Heart left ventricle (tissue), 16 donors: ENCODE measurements at regions not wholly inside any gene's neighbourhood (a gene's known extent, or its start where the extent isn't known, plus 50 kb on each side); places are given as distances from the start of the nearest gene placed in this dataset.
A peak's percentile ranks its signal among the peaks of the same experiment; 100 is the strongest.

Experiments used
- ATAC-seq, 4 donors: fragments of 200-7000 bp; cut with Tn5 transposase; one replicate each; pipeline ENCODE4 v1.9.1; 2020 to 2022; ENCODE audit warnings: moderate library complexity in 4 of 4, mild to moderate bottlenecking in 3 of 4, moderate number of reproducible peaks in 1 of 4
- DNase-seq, 5 donors: peaks; one replicate each; pipeline ENCODE4 v3.0.0-alpha.2; 2020
- H3K27ac ChIP-seq, 12 donors: fragments of 200-600 bp; sonication (generic) in 4 of 12; one replicate each; pipeline versions ENCODE4 v1.5.0 to v1.8.0; 2016 to 2022; ENCODE audit warnings: mild to moderate bottlenecking in 2 of 12
- H3K27me3 ChIP-seq, 9 donors: fragments of 200-600 bp; sonication (generic) in 2 of 9; one replicate each; pipeline versions ENCODE4 v1.5.1 to v1.8.0; 2016 to 2022; ENCODE audit warnings: mild to moderate bottlenecking in 3 of 9
- H3K36me3 ChIP-seq, 9 donors: fragments of 200-600 bp; sonication (generic) in 2 of 9; one replicate each; pipeline versions ENCODE4 v1.5.0 to v1.8.0; 2018 to 2022; ENCODE audit warnings: mild to moderate bottlenecking in 2 of 9
- H3K4me1 ChIP-seq, 12 donors: fragments of 200-600 bp; sonication (generic) in 4 of 12; one replicate each; pipeline versions ENCODE4 v1.5.0 to v1.8.0; 2016 to 2022; ENCODE audit warnings: mild to moderate bottlenecking in 3 of 12
- H3K4me3 ChIP-seq, 12 donors: fragments of 200-600 bp; sonication (generic) in 4 of 12; one replicate each; pipeline versions ENCODE4 v1.5.0 to v1.8.0; 2017 to 2022; ENCODE audit warnings: mild to moderate bottlenecking in 9 of 12, moderate library complexity in 4 of 12
- H3K9me3 ChIP-seq, 12 donors: fragments of 200-600 bp; sonication (generic) in 4 of 12; one replicate each; pipeline versions ENCODE4 v1.5.0 to v1.8.0; 2016 to 2022; ENCODE audit warnings: mild to moderate bottlenecking in 1 of 12
- POLR2A ChIP-seq, 2 donors: fragments of 450-650 bp; IDR thresholded peaks; one replicate each; pipeline ENCODE4 v1.6.1; 2017; ENCODE audit warnings: antibody characterized with exemption in 2 of 2, mild to moderate bottlenecking in 2 of 2, moderate library complexity in 2 of 2
- WGBS, 4 donors: extraction: QIAGEN DNeasy Blood & Tissue Kit in 2 of 4; methylation state at CpG; one replicate each; pipeline versions ENCODE4 v1.1.5 to v1.1.7; 2013 to 2018; 5-methylcytosine and 5-hydroxymethylcytosine counted together
- intact Hi-C, 10 donors: fragments of 100-400 bp; cut with DNase I; formaldehyde crosslinking; loops; one replicate each; pipeline versions ENCODE4 v1.11.1 to v1.14.2; 2022
- TF ChIP-seq, protein P1 (sequence below), 12 donors: fragments of 200-600 bp; sonication (generic) in 4 of 12; IDR thresholded peaks; one replicate each; pipeline versions ENCODE4 v1.5.0 to v1.8.0; 2018 to 2022; ENCODE audit warnings: antibody characterized with exemption in 12 of 12, mild to moderate bottlenecking in 5 of 12
- donor health status: ischemic (EF 13 %, LVEDD 7.1; RV severe dilation, severe dysfunction).
- donor health status: healthy with polysubstance abuse.
- donor health status: DM: no; HTN: yes; CAD: no.
- donor health status: DM: no; HTN: no; CAD: no.
- donor health status: ischemic (EF 25% LVEDD 6.9; RV normal size, moderate dysfunction).
- donor health status: ischemic (EF 25% LVEDD 5.7; RV mildly dilated, moderate dysfunction).
- donor health status: healthy.
- donor health status: DM: yes; HTN: yes; CAD: no.
- donor health status: ischemic (EF 35%, LVEDD 5.7; RV mildly dilated, moderate dysfunction).
- donor health status: nonischemic (EF 11% LVEDD 7.7; RV severe dilation, severe dysfunction).
- donor health status: DM: yes; HTN: yes; CAD: no.
- donor health status: PGD.
- donor health status: ischemic (EF 29% LVEDD 5.4; RV normal size, mild dysfunction).
- donor health status: nonischemic (EF 23%, LVEDD 6.1; RV moderate dilation, normal function).

DNA sequence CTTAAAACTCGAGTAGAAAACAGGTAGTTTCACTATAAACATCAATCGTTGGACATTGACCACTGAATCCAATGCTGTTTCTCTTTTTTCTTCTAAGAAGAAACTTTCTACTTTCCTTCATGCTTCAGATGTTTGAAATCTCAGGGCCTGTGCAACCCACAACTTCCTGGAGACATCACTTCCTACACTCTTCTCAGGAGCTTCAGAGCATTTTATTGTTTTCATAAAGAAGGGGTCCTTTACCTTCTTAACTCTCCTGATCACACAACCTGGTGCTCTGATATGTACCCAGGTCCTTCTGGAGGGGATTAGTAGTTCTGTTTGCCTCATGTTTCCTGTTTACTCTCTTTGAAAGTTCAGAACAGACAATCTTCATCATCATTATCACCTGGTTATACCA, 113.0 kb upstream of the VAV3 start:
- Histone ChIP-seq H3K36me3 (no peaks in the 10 kb centered on the region), H3K4me3 (no peak overlapping the region), H3K9me3 (no peaks in the 10 kb centered on the region), H3K27me3 (peaks cover 0 to 8% (median 0%) of the 10 kb centered on the region in 9 donors), H3K4me1 (peaks cover 0 to 27% (median 0%) of the 10 kb centered on the region in 12 donors), H3K27ac (peak overlapping the region in 1 of 12 donors; percentile 19)
- DNase-seq (no peak), ATAC-seq (no peak)
- no peak for TF ChIP-seq POLR2A (IDR thresholded peaks at IDR 0.05)
- TF ChIP-seq, protein P1, sequence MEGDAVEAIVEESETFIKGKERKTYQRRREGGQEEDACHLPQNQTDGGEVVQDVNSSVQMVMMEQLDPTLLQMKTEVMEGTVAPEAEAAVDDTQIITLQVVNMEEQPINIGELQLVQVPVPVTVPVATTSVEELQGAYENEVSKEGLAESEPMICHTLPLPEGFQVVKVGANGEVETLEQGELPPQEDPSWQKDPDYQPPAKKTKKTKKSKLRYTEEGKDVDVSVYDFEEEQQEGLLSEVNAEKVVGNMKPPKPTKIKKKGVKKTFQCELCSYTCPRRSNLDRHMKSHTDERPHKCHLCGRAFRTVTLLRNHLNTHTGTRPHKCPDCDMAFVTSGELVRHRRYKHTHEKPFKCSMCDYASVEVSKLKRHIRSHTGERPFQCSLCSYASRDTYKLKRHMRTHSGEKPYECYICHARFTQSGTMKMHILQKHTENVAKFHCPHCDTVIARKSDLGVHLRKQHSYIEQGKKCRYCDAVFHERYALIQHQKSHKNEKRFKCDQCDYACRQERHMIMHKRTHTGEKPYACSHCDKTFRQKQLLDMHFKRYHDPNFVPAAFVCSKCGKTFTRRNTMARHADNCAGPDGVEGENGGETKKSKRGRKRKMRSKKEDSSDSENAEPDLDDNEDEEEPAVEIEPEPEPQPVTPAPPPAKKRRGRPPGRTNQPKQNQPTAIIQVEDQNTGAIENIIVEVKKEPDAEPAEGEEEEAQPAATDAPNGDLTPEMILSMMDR (IDR thresholded peaks at IDR 0.05): no peak
- intact Hi-C loops: no loop called here
- 70 to 92% (median 86%) methylated on average over 2 of the region's 2 CpGs for WGBS, 4 donors

DNA sequence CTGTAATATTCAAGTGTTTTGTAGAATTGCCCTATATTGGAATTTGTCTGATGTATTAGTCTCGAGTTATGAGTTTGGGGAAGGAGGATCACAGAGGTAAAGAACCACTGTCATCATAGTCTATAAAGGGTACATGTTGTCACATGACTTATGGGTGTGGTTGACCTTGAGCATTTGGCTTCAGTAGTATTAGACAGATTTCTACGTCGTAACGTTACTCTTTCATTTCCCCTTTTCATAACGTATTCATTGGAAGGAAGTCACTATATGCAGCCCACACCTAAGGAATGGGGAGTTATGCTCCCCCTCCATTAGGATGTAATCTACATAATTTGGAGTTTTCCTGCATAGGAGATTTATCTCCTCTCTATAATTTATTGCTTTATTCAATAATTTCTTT, 110.1 kb upstream of the VAV3 start:
- intact Hi-C loops: no loop called here
- Histone ChIP-seq H3K27ac (no peak overlapping the region), H3K9me3 (no peaks in the 10 kb centered on the region), H3K4me3 (no peak overlapping the region), H3K36me3 (no peaks in the 10 kb centered on the region), H3K27me3 (no peaks in the 10 kb centered on the region), H3K4me1 (peaks cover 0 to 31% (median 0%) of the 10 kb centered on the region in 12 donors)
- DNase-seq (no peak), ATAC-seq (peak in 1 of 4 donors; percentile 38)
- 53 to 61% (median 57%) methylated on average over 5 of the region's 5 CpGs for WGBS, 4 donors
- no peak for TF ChIP-seq POLR2A (IDR thresholded peaks at IDR 0.05)
- TF ChIP-seq, protein P1 (IDR thresholded peaks at IDR 0.05): no peak

DNA sequence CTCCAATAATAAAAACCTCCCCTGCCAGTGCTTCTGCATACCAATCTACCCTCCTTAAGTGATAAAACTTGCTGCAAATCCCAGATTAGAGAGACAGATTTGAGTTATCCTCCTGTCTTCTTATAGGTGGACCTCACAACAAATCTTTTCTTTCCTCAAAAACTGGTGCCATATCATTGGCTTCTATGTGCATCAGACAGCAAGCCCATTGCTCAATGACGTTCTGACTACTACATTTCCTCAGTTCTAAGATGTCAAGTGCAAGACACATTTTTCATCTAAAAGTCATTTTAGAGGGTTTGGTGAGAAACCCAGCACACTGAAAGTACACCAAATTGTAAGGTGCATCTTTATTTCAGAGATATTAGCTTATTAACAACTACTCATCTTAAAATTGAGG, 107.8 kb upstream of the VAV3 start:
- WGBS, 4 donors: 45 to 58% (median 50%) methylated on average over 1 of the region's 1 CpG
- DNase-seq (no peak), ATAC-seq (no peak)
- intact Hi-C loops: no loop called here
- Histone ChIP-seq H3K9me3 (no peaks in the 10 kb centered on the region), H3K4me3 (no peak overlapping the region), H3K4me1 (peaks cover 0 to 37% (median 0%) of the 10 kb centered on the region in 12 donors), H3K27me3 (no peaks in the 10 kb centered on the region), H3K27ac (peak overlapping the region in 1 of 12 donors; percentile 53), H3K36me3 (no peaks in the 10 kb centered on the region)
- no peak for TF ChIP-seq POLR2A (IDR thresholded peaks at IDR 0.05)
- TF ChIP-seq, protein P1 (IDR thresholded peaks at IDR 0.05): no peak

DNA sequence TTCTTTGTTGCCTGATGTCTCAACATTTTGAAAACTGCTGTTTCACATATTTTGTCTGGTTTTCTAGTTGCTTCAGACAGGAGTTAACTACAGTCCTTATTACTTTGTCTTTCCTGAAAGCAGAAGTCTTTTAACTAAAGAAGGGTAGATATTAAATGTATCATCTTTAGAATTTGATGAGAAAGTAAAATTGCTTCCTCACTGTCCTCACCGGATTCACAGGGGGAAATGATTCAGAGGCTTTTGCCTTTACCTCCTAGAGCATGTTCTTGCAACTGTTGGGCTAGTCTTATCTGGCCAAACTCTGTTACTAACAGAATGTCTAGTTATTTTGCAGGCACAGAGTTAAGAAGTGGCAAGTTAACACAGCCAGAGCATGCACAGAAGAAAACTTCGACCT, 107.2 kb upstream of the VAV3 start:
- intact Hi-C loops: no loop called here
- DNase-seq: no peak

More for the DNA sequence above, 107.2 kb upstream of the VAV3 start:
- H3K9me3 ChIP-seq: no peaks in the 10 kb centered on the region
- H3K27ac ChIP-seq: peak overlapping the region in 1 of 12 donors; percentile 53
- H3K4me1 ChIP-seq: peaks cover 0 to 33% (median 0%) of the 10 kb centered on the region in 12 donors
- WGBS, 4 donors: 49 to 57% (median 51%) methylated on average over 2 of the region's 2 CpGs
- H3K36me3 ChIP-seq: no peaks in the 10 kb centered on the region
- TF ChIP-seq, protein P1 (IDR thresholded peaks at IDR 0.05): no peak
- no peak for TF ChIP-seq POLR2A (IDR thresholded peaks at IDR 0.05)
- peak in 2 of 4 donors; percentile 38 to 51 for ATAC-seq
- H3K4me3 ChIP-seq: no peak overlapping the region
- H3K27me3 ChIP-seq: no peaks in the 10 kb centered on the region
